Upper lobe of right lung (tissue), 1 donor: ENCODE measurements at regions not wholly inside any gene's neighbourhood (a gene's known extent, or its start where the extent isn't known, plus 50 kb on each side); places are given as distances from the start of the nearest gene placed in this dataset.

Experiments used
- ATAC-seq: fragments of 200-7000 bp; cut with Tn5 transposase; one replicate; pipeline ENCODE4 v1.9.1; 2020; ENCODE audit warnings: mild to moderate bottlenecking, moderate library complexity
- DNase-seq: peaks from one replicate; pipeline ENCODE4 v3.0.0-alpha.2; 2020
- H3K27ac ChIP-seq: fragments of 200-600 bp; one replicate; pipeline ENCODE4 v1.8.0; 2022
- H3K27me3 ChIP-seq: fragments of 200-600 bp; one replicate; pipeline ENCODE4 v1.8.0; 2022; ENCODE audit warnings: mild to moderate bottlenecking
- H3K36me3 ChIP-seq: fragments of 200-600 bp; one replicate; pipeline ENCODE4 v1.8.0; 2022
- H3K4me1 ChIP-seq: fragments of 200-600 bp; one replicate; pipeline ENCODE4 v1.8.0; 2022
- H3K4me3 ChIP-seq: fragments of 200-600 bp; one replicate; pipeline ENCODE4 v1.8.0; 2022; ENCODE audit warnings: mild to moderate bottlenecking
- H3K9me3 ChIP-seq: fragments of 200-600 bp; one replicate; pipeline ENCODE4 v1.8.0; 2022
- intact Hi-C: fragments of 100-400 bp; cut with DNase I; formaldehyde crosslinking; loops from one replicate; pipeline ENCODE4 v1.11.0; 2022
- TF ChIP-seq, protein P1 (sequence below): fragments of 200-600 bp; IDR thresholded peaks from one replicate; pipeline ENCODE4 v1.8.0; 2022; ENCODE audit warnings: antibody characterized with exemption
- donor health status: DM: no; HTN: yes; CAD: no; lungs with severe emphysema.

DNA sequence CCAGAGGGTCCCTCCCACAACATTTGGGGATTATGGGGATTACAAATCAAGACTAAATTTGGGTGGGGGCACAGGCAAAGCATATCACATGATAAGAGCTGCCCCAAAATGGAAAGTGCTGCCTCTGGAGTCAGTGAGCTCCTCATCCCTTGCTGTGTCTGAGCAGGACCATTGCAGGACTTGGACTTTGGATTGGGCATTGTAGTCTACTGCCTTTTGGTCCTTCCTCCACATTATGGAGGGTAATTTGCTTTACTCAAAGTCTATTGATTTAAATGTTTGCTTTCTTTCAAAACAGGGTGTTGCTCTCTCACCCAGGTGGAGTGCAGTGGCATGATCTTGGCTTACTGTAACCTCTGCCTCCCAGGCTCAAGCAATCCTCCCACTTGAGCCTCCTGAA, 106.8 kb upstream of the LDAH start:
- intact Hi-C loops: no loop called here
- H3K4me3 ChIP-seq: no peak overlapping the region
- DNase-seq (no peak), ATAC-seq (no peak)
- no peaks in the 10 kb centered on the region for H3K9me3 ChIP-seq
- H3K27ac ChIP-seq: no peak overlapping the region
- H3K36me3 ChIP-seq: no peaks in the 10 kb centered on the region
- TF ChIP-seq, protein P1, sequence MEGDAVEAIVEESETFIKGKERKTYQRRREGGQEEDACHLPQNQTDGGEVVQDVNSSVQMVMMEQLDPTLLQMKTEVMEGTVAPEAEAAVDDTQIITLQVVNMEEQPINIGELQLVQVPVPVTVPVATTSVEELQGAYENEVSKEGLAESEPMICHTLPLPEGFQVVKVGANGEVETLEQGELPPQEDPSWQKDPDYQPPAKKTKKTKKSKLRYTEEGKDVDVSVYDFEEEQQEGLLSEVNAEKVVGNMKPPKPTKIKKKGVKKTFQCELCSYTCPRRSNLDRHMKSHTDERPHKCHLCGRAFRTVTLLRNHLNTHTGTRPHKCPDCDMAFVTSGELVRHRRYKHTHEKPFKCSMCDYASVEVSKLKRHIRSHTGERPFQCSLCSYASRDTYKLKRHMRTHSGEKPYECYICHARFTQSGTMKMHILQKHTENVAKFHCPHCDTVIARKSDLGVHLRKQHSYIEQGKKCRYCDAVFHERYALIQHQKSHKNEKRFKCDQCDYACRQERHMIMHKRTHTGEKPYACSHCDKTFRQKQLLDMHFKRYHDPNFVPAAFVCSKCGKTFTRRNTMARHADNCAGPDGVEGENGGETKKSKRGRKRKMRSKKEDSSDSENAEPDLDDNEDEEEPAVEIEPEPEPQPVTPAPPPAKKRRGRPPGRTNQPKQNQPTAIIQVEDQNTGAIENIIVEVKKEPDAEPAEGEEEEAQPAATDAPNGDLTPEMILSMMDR: no peak
- no peaks in the 10 kb centered on the region for H3K4me1 ChIP-seq
- no peaks in the 10 kb centered on the region for H3K27me3 ChIP-seq

DNA sequence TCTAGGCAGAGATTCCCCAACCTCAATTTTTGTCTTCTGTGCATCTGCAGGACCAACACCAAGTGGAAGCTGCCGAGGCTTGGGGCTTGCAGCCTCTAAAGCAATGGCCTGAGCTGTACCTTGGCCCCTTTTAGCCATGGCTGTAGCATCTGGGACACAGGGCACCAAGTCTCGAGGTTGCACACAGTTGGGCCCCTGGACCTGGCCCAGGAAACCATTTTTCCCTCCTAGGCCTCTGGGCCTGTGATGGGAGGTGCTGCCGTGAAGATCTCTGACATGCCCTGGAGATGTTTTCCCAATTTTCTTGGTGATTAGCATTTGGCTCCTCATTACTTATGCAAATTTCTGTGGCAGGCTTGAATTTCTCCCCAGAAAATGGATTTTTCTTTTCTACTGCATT, 105.7 kb upstream of the LDAH start:
- no peak for DNase-seq
- Histone ChIP-seq H3K36me3 (no peaks in the 10 kb centered on the region), H3K4me3 (no peak overlapping the region), H3K27me3 (no peaks in the 10 kb centered on the region), H3K27ac (no peak overlapping the region), H3K4me1 (no peaks in the 10 kb centered on the region), H3K9me3 (no peaks in the 10 kb centered on the region)
- intact Hi-C loops: no loop called here
- no peak for ATAC-seq
- TF ChIP-seq, protein P1: no peak

DNA sequence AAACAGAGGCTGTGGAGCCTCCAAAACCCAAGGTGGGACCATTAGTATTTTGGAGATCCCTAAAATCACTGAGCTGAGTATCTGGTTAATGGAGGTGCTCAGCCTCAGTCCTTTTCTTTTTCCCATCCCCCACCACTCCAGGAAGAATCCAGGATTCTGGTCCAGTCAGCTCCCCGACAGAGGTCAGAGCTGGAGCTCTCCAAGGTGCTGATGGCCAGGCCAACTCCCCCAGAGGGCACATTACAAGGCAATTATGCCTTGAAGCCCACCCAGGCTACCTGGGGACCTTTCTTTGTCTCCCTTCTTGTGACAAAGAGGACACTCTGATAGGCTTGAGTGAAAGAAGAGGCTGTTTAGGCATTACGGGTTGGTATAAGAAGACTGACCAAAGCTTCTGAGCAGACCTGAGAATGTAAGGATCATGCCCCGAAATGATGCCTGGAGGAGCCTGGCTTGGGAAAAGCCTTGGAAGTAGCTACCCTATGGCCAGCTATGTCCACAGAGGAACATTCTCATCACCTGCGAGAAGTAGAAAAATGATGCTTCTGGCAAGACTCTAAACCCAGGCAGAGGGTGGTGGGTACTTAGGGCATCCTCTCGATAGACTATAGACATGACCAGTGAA, 102.5 kb upstream of the LDAH start:
- H3K4me3 ChIP-seq: no peak overlapping the region
- intact Hi-C loops: no loop called here
- H3K36me3 ChIP-seq: no peaks in the 10 kb centered on the region
- H3K9me3 ChIP-seq: no peaks in the 10 kb centered on the region
- DNase-seq (no peak), ATAC-seq (no peak)
- H3K27ac ChIP-seq: no peak overlapping the region
- TF ChIP-seq, protein P1: no peak
- H3K27me3 ChIP-seq: peaks cover 3% of the 10 kb centered on the region
- H3K4me1 ChIP-seq: no peaks in the 10 kb centered on the region

DNA sequence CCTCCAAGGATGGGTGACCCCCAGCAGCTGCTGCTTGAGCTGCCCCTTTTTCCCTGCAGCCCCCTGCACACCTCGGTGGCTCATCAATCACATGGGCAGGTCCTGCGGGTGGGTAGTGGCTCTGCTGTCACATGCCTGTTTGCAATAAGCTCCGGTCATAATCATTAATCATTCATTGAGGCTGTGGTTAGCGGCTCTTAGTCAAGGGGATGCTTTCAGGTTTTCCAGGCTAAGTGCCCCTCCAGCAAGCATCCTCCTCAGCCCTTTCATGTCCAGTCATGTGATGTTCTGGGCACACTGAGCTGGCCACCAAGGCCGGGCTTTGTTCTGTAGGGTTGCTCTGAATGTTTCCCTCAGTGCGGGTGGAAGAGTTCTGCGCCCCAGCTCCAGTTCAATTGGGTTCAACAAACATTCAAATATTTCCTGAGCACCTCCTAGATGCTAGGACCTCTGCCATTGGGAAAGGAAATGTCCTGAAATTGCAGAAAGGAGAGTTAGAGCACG, 96.4 kb upstream of the LDAH start:
- Histone ChIP-seq H3K27ac (no peak overlapping the region), H3K9me3 (no peaks in the 10 kb centered on the region), H3K4me1 (no peaks in the 10 kb centered on the region), H3K27me3 (peaks cover 13% of the 10 kb centered on the region), H3K36me3 (no peaks in the 10 kb centered on the region), H3K4me3 (no peak overlapping the region)
- intact Hi-C loops: no loop called here
- TF ChIP-seq, protein P1: no peak
- no peak for DNase-seq
- ATAC-seq: no peak

DNA sequence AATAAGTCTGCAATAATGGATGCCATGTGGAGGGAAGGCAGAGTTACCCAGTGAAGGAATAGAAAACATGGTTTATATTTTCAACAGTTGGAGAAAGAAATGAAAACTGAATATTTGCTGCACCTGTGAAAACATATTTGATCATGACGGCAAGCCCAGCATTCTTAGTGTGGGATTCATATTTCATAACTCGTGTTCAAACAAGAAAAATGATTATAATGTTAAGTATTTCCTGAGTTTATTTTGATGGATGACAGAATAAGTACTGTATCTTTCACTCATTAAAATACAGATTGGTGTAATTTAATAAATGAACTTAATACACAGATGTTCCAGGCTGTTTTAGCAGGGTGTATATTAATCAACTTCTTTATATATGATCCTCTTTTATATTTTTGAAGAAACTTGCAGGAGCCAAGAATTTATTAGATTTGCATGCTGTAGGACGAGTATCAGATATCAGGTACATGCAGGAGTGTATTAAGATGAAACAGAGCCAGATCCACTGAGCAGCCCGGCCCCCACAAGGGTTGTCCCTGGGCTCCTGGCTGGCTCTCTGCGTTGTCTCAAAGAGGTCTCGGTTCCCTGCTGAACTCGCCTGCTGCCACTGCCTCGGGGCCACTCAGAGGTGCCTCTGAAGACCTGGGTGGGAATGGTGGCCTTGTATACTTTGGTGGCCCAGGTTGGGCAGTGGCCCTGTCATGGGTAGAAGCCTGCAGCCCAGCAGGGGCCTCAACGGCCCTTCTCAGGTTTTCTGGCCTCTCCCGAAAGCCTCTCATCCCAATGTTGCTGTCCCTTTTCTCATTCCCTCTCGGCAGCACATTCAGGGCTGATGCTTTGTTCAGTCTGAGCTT, 95.0 kb upstream of the LDAH start:
- H3K4me1 ChIP-seq: no peaks in the 10 kb centered on the region
- intact Hi-C loops: no loop called here
- ATAC-seq: no peak
- TF ChIP-seq, protein P1: no peak
- DNase-seq: no peak
- no peaks in the 10 kb centered on the region for H3K9me3 ChIP-seq
- peaks cover 13% of the 10 kb centered on the region for H3K27me3 ChIP-seq
- no peak overlapping the region for H3K4me3 ChIP-seq
- no peaks in the 10 kb centered on the region for H3K36me3 ChIP-seq
- H3K27ac ChIP-seq: no peak overlapping the region
